PC-3 (cell line): ENCODE measurements at regions not wholly inside any gene's neighbourhood (a gene's known extent, or its start where the extent isn't known, plus 50 kb on each side); places are given as distances from the start of the nearest gene placed in this dataset.
"Not testable (repeated sequence)": the region's sequence is repeated elsewhere in the genome, so short reads cannot be mapped to it uniquely, and the experiment has no call there.

Source experiments
- CTCF ChIP-seq: fragments of 300-600 bp; sonication (generic); conservative IDR thresholded peaks from 2 replicates; pipeline ENCODE4 v1.5.1; 2017; ENCODE audit warnings: antibody characterized with exemption, low read depth, mild to moderate bottlenecking, low read length
- EZH2 ChIP-seq: fragments of 300-600 bp; sonication (generic); IDR thresholded peaks from one replicate; pipeline ENCODE4 v1.6.1; 2017; ENCODE audit warnings: antibody characterized with exemption, mild to moderate bottlenecking, low read length; ENCODE audit not compliant: unreplicated experiment
- EZH2phosphoT487 ChIP-seq: fragments of 300-600 bp; sonication (generic); IDR thresholded peaks from 2 replicates; pipeline ENCODE4 v1.6.1; 2018; ENCODE audit warnings: mild to moderate bottlenecking, antibody characterized with exemption, low read length, borderline replicate concordance

- TF ChIP-seq CTCF, EZH2phosphoT487, EZH2: not testable (repeated sequence)
Observed at GRCh38 chr12:8315997-8316396, 88.6 kb upstream of the FAM90A1 start.
